ENCODE measurements at regions not wholly inside any gene's neighbourhood (a gene's known extent, or its start where the extent isn't known, plus 50 kb on each side); places are given as distances from the start of the nearest gene placed in this dataset.

DNA sequence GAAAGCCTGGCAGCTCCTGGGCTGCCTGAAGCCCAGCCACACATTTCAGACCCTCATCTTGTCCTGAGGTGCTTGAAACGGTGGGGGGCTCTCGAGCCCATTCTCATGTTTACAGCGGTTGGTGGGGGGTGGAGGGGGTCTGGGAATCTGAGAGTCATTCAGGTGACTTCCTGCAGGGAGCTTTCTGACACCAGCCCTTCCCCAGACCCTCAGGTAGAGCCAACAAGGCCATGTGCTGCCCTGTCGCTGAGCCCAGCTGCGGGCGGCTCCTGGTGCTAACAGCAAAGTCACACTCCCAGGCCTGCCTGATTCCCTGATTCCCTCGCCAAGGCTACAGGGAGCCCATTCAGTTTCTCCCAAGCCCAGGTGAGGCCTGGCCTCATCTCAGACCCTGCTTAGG, 324.9 kb upstream of the MEX3C start:
- H3K9ac ChIP-seq (ENCODE audit: insufficient read depth in 1 of 2, low read depth in 2 of 2, low read length in 2 of 2): no peak overlapping the region
- no peak overlapping the region for H3K27ac ChIP-seq (ENCODE audit: extremely low read depth, low read depth, low read length)
- H3K79me2 ChIP-seq (ENCODE audit: control insufficient read depth, insufficient read depth, low read length): no peaks in the 10 kb centered on the region
- TF ChIP-seq HOXB6 (CRISPR knock-in tag; IDR thresholded peaks at IDR 0.05; ENCODE audit: borderline replicate concordance) (no peak), ZSCAN29 (IDR thresholded peaks at IDR 0.05) (no peak), GABPB2 (CRISPR knock-in tag; conservative IDR thresholded peaks at IDR 0.05) (no peak), IRF2 (CRISPR knock-in tag; IDR thresholded peaks at IDR 0.05) (no peak), BCOR (IDR thresholded peaks at IDR 0.05) (no peak), PHF20 (IDR thresholded peaks at IDR 0.05; ENCODE audit: partially characterized antibody) (no peak), CTBP1 (IDR thresholded peaks at IDR 0.05; ENCODE audit: borderline replicate concordance) (no peak), ZSCAN32 (CRISPR knock-in tag; IDR thresholded peaks at IDR 0.05) (no peak), MIER1 (IDR thresholded peaks at IDR 0.05; ENCODE audit: low read depth) (no peak), HEY1 (CRISPR knock-in tag; IDR thresholded peaks at IDR 0.05; ENCODE audit: borderline replicate concordance) (no peak), MTA2 (IDR thresholded peaks at IDR 0.05; ENCODE audit: low read depth) (no peak)
- TF ChIP-seq, protein P1, sequence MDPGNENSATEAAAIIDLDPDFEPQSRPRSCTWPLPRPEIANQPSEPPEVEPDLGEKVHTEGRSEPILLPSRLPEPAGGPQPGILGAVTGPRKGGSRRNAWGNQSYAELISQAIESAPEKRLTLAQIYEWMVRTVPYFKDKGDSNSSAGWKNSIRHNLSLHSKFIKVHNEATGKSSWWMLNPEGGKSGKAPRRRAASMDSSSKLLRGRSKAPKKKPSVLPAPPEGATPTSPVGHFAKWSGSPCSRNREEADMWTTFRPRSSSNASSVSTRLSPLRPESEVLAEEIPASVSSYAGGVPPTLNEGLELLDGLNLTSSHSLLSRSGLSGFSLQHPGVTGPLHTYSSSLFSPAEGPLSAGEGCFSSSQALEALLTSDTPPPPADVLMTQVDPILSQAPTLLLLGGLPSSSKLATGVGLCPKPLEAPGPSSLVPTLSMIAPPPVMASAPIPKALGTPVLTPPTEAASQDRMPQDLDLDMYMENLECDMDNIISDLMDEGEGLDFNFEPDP (CRISPR knock-in tag; IDR thresholded peaks at IDR 0.05): no peak
- TF ChIP-seq, protein P2, sequence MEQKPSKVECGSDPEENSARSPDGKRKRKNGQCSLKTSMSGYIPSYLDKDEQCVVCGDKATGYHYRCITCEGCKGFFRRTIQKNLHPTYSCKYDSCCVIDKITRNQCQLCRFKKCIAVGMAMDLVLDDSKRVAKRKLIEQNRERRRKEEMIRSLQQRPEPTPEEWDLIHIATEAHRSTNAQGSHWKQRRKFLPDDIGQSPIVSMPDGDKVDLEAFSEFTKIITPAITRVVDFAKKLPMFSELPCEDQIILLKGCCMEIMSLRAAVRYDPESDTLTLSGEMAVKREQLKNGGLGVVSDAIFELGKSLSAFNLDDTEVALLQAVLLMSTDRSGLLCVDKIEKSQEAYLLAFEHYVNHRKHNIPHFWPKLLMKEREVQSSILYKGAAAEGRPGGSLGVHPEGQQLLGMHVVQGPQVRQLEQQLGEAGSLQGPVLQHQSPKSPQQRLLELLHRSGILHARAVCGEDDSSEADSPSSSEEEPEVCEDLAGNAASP (IDR thresholded peaks at IDR 0.05): no peak
- TF ChIP-seq, protein P3, sequence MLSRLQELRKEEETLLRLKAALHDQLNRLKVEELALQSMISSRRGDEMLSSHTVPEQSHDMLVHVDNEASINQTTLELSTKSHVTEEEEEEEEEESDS (CRISPR knock-in tag; IDR thresholded peaks at IDR 0.05): no peak
- TF ChIP-seq, protein P4, sequence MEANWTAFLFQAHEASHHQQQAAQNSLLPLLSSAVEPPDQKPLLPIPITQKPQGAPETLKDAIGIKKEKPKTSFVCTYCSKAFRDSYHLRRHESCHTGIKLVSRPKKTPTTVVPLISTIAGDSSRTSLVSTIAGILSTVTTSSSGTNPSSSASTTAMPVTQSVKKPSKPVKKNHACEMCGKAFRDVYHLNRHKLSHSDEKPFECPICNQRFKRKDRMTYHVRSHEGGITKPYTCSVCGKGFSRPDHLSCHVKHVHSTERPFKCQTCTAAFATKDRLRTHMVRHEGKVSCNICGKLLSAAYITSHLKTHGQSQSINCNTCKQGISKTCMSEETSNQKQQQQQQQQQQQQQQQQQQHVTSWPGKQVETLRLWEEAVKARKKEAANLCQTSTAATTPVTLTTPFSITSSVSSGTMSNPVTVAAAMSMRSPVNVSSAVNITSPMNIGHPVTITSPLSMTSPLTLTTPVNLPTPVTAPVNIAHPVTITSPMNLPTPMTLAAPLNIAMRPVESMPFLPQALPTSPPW (CRISPR knock-in tag; IDR thresholded peaks at IDR 0.05): no peak
- TF ChIP-seq, protein P5, sequence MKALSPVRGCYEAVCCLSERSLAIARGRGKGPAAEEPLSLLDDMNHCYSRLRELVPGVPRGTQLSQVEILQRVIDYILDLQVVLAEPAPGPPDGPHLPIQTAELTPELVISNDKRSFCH (CRISPR knock-in tag; IDR thresholded peaks at IDR 0.05): no peak
- TF ChIP-seq, protein P5 (tag; IDR thresholded peaks at IDR 0.05): no peak
- 24% methylated on average over 6 of the region's 7 CpGs for WGBS (ENCODE audit: insufficient coverage, low coverage, missing lambda C conversion rate)
- no peak overlapping the region for H3K4me3 ChIP-seq
- no peaks in the 10 kb centered on the region for H3K27me3 ChIP-seq (ENCODE audit: control insufficient read depth in 2 of 2, insufficient read depth in 2 of 2, low read length in 2 of 2)
- CTCF ChIA-PET (ENCODE audit: low intra/inter-chr PET ratio): no interaction called here
- no peaks in the 10 kb centered on the region for H3K36me3 ChIP-seq (ENCODE audit: control insufficient read depth, insufficient read depth, low read length)
- BruUV-seq (replicated peaks): no TSS peak
- H3K9me1 ChIP-seq (ENCODE audit: control insufficient read depth, insufficient read depth, low read length): no peaks in the 10 kb centered on the region
- FAIRE-seq (no peak), ATAC-seq (no peak), DNase-seq (ENCODE audit: extremely low read depth in 1 of 4, low spot score in 3 of 4) (no peak)
- no peak overlapping the region; the same call in 1 of the 2 replicates for H2AFZ ChIP-seq (ENCODE audit: low read depth, low read length)
- POLR2A ChIA-PET: no interaction called here
- no peak overlapping the region for H3K4me2 ChIP-seq (ENCODE audit: insufficient read depth, low read length)
- H4K20me1 ChIP-seq (replicated peaks; ENCODE audit: control insufficient read depth, insufficient read depth, low read length): no peaks in the 10 kb centered on the region
- no peaks in the 10 kb centered on the region for H3K4me1 ChIP-seq (replicated peaks in 1 of 2; ENCODE audit: control insufficient read depth in 2 of 2, insufficient read depth in 2 of 2, low read length in 2 of 2)
- intact Hi-C loops (cut with micrococcal nuclease): no loop called here
- no peaks in the 10 kb centered on the region for H3K9me3 ChIP-seq (replicated peaks; ENCODE audit: control insufficient read depth, insufficient read depth, low read depth, low read length)
- in situ Hi-C loops (cut with MboI): no loop called here

Data from K562 (cell line).